ENCODE measurements at regions not wholly inside any gene's neighbourhood (a gene's known extent, or its start where the extent isn't known, plus 50 kb on each side); places are given as distances from the start of the nearest gene placed in this dataset.

DNA sequence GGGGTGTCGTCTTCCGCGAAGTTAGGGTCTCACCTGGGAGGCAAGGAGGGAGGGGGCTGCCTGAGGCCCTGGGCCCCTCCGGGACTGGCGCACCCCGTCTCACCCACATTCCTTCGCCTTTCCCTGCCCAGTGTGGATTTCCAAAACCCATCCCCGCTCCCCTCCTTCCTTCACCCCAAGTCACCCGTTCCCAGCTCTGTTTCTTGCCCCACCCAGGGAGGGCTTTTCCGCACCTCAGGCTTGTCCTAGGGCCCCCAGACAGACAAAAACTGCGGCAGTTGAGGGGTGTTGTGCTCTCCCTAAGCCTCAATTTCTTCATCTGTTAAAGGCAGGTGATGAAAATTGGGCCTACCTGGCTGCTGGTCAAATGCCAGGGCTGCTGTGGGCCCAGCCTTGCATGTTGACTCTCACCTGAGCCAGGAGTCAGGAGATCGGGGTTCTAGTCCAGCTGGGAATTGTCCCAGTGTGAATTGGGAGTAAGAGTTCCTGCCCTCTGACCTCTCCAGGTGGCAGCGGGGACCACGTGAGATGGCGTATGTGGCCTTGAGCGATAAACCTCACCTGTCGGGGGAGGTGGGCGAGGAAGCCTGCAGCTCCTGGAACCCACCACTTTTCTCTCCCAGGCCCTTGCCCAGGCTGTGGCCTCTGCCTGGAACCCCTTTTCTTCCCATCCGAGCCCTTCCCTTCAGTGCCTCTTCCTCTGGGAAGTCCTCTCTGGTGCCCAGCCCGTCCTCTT is 143.4 kb upstream of the IER5L start:
- no peak for FAIRE-seq
- DNase-seq (ENCODE audit: insufficient read length, low spot score), result no peak

DNA sequence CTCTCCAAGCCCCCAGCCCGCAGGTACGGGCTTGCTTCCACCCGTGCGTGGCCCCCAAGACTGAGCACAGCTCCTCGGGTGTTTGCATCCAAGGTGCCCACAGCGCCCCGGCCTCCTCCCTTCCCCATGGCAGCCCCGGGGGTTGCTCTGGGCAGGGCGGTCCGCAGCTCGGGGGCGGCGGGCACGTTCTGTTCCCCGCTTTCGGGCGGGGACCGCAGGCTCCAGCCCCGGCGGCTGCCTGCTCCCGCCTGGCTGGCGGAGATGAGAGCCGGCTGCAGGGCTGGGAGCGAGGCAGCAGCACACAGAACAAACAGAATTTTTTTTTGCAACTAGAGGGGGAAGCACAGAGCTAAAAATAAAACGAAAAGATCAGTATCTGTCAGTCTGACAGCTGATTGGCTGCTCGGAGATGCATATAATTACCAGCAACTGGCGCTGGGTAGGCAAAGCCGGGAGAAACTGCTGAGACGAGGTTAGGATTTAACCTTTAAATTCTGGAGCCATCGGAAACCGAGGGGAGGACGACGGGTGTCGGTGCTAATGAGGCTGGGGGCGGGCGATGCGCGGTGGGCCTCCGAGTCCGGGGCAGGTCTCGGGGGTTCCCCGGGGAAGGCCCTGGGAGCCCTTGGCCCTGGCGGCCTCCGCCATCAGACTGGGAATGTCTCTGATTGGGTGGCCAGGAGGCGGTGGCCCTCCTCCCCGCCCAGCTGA is 142.7 kb upstream of the IER5L start:
- peak; percentile 87 for FAIRE-seq

DNA sequence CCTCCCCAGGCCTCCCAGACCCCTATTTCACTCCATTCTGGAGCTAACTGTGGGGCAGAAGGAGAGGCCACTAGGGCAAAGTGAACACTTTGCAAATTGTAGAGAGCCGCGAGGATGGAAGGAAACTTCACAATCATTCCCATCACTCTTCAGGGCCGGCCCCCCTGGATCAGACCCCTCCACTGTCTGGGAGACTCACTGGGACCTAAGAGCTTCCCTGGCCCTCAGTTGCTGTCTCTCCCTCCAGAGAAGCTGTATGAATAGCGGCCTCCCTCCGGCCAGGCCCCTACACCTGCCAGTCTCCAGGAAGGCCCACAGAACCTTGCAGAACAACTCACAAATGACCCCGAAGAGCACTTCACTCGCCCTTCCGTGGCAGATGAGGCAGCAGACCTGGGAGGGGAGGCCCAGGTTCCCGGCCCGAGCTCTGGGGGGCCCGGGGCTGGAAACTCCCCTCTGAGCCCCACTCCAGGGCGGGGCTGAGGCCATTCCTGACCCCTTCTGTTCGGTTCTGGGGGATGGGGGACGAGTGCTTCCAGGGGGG is 141.9 kb upstream of the IER5L start:
- no peak for DNase-seq (ENCODE audit: insufficient read length, low spot score)
- no peak for FAIRE-seq

More for the DNA sequence above, 142.7 kb upstream of the IER5L start:
- peak; percentile 55 for DNase-seq (ENCODE audit: insufficient read length, low spot score)

DNA sequence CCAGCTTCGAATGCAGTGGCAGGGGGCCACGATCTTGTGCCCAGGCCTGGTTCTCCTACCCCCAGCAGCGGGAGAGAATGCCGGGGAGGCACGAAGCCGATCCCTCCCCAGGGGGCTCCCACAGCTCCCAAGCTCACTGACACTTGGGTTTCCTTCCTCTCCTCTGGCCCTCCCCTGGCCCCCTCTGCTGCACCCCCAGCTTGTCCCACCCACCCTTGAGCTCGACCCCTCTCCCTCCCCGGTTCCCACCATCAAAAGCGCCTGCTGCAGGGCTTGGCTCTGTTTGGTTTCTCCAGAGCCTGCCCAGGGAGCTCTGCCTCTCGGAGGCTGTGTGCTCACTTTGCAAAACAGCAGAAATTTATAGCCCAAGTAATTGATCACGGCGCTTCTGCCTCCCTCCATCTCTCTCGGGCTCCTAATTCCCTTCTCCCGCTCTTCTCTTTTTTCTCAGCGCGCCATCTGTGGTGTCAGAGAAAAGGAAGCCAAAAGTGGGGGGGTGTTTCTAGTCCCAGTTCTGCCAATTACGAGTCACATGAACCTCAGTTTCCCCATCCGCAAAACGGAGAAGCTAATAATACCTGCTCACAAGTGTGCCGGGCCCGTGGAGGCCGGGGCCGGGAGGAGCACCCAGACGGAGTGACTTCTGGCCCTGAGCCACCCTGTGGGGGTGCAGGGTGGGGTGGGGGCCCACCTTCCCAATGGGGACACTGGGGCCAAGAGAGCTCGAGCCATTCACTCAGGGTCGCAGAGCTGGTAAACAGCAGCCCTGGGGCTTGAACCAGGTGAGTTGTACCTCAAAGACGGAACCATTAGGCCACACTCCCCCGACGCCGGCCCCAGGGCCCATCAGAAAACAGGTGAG is 141.2 kb upstream of the IER5L start:
- DNase-seq (ENCODE audit: insufficient read length, low spot score), result no peak
- FAIRE-seq, result no peak

DNA sequence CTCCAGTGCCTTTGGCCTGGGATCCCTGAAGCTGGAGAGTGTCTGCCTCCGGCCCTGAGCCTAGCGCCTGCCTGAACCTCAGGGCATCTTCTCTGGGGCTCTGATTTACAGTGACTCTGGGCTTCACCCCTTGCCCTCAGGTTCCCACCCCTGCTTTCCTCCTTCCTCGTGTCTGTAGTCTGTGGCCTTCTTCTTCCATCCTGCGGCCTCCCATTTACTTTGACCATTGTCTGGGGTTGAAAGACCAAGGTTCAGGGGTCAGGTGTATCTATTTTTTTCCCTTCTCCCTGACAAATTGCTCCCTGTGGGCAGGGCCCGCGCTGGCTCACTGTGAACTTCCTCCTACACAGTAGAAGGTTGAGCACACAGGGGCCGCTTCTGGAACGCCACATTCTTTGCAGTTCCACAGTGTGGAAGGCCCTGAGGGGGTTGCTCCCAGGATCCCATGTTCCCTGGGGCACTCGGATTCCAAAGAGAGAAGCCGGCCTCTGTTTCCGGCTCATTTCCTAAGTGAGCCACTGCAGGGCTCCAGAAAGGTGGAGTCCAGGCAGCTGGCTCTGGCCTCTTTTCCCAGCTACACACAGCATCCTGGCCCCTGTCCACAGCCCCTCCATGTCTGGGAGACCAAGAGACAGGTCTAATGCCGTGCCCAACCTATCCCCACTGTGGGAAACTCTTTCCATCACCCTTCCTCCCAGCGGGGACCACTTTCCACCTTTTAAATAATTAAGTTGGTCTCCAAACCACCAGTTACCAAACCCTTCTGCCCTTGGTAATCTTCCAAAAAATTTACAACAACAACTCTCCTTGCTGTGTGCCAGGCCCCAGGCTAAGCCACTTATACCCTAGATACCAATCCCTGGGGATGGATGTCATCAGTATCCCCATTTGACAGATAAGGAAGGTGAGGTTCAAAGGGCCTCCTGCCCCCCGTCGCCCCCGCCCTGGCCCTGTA is 140.3 kb upstream of the IER5L start:
- FAIRE-seq, result no peak
- DNase-seq (ENCODE audit: insufficient read length, low spot score), result no peak

DNA sequence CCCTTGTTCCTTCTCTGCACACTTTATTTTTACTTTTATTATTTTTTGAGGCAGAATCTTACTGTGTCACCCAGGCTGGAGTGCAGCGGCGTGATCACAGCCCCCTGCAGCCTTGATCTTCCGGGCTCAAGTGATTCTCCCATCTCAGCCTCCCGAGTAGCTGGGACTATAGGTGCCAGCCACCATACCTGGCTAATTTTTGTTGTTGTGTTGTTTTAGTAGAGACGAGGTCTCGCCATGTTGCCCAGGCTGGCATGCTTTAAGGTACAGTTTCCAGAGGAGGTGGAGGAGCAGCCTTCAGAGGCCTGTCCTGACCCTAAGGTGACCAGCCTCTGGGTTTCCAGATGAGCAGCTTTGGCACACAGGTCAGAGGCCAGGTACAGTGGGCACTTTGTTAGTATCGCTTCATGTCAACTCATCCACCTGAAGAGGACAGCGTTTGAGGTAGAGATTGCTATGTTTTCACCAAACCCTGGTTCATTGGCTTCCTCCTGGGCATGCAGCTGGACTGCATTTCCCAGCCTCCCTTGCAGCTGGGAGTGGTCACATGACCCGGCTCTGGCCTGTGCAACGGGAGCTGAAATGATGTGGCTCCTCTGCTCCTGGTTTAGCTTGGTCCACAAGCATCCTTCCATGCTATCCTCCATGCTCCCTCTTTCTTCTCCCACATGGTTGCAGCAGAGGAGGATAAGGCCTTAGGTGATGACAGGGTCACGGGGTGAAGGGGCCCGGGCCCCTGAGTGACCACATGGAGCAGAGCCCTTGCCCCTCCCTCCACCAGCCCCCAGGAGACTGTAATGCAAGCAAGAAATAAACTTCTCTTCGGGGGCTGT is 139.3 kb upstream of the IER5L start:
- DNase-seq (ENCODE audit: insufficient read length, low spot score) (no peak), FAIRE-seq (peak; percentile 58)

DNA sequence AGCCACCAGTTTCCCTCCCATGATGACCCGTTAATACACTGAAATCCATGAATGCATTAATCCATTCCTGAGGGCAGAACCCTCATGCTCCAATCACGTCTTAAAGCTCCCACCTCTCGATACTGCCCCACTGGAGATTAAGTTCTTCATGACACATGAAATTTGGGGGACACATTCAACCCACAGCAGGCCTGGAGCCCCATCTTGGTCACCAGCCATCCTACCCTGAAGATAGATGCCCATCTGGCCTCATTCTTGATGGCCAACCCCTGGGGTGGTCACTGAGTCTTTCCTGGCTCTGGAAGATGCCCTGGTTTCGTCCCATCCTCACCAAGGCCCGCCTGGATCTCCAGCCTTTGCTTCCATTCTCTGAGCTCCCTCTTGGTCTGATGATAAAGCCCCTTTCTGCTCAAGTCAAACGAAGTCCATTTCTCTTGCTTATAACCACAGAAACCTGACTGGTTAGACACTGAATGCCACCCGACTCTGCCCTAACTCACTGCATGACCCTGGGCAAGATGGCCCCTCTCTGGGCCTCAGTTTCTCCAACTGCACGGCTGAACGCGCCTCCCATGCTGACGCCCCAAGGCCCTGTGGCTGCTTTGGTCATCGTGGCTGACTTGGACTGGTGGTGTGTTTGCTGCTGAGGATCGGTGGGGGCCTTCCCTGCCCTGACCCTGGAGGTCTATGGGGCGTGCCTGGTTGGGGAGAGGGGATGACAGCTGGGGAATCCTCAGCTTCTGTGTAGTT is 138.4 kb upstream of the IER5L start:
- no peak for DNase-seq (ENCODE audit: insufficient read length, low spot score)
- no peak for FAIRE-seq

DNA sequence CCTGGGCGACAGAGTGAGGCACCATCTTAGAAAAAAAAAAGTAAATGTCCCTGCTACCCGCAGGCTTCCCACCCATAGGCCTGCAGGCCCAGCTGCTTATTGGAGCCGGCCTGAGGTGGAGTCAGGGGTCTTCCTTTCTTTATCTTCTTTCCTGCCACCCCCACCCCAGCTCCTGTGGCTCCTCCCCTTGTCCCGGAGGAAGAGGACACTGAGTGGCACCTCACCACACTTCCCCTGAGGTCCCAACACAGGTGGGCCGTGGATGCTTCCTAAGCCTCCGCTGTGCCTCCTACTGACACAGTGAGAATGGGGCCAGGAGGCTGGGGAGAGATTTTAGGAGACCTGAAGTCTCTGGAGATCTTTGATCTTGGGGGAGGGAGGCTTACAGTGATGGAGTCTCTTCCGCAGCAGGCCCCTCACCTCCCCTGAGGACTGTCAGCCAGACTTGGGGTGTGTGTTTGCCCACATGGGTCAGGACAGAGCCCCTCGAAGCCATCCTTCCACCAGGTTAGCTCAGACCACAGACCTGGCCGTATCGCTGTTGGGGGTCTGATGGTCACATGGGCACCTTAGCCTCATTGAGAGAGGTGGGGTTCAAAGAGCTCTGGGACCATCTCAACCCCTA is 135.4 kb upstream of the IER5L start:
- no peak for DNase-seq (ENCODE audit: insufficient read length, low spot score)
- FAIRE-seq, result no peak

DNA sequence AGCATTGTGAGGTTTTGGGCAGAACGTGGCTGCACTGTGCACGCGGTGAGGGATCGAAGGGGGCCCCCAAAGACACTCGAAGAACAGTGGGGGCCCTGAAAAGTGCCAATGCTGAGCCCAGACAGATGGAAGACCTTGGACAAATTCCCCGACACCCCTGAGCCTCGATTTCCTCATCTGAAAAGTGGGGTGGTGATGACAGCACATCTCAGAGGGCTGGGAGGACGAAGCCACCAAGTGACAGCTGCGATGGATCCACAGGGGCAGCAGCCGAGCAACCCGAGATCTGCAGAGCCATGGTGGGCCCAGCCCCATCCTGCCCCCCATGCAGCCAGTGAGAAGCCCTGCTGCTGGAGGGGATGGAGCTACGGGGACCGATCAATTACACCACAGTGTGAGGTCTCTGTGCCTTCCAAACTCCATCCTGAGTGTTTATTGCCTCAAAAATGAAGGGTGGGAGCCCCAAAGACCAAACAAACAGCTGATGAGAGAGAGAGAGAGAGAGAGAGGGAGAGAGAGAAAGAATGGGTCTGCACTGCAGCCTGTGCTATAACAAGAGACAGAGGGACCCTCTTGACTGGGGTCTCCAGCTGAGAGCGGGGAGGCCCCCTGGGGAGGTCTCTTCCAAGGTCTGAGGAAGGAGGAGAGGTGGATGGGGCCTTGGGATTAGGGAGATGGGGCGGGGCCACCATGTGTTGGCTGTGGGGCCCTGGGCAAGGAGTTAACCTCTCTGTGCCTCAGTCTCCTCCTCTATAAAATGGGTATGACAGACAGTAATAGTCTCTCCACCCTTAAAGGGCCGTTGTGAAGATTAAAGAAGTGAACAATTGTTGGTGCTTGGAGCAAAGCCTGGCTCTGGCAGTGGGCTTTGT is 134.4 kb upstream of the IER5L start:
- FAIRE-seq (no peak), DNase-seq (ENCODE audit: insufficient read length, low spot score) (no peak)

DNA sequence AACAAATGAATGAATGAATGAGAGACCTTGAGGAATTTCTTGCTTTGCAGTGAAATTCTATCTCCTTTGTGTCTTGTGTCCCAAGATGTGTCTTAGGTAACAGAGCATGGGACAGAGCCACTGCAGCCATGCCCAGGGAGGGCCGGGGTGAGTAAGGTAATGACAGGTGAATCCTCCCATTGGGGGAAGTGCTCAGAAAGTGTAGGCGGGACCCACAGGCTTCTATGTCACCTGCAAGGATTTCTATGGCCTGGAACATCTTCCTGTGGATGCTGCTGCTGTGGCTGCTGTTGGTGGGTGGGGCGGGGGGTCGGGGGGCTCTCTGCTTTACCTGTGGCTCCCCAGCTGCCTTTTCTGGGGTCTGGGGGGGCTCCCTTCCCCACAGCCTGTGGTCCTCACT is 133.6 kb upstream of the IER5L start:
- no peak for FAIRE-seq
- no peak for DNase-seq (ENCODE audit: insufficient read length, low spot score)

DNA sequence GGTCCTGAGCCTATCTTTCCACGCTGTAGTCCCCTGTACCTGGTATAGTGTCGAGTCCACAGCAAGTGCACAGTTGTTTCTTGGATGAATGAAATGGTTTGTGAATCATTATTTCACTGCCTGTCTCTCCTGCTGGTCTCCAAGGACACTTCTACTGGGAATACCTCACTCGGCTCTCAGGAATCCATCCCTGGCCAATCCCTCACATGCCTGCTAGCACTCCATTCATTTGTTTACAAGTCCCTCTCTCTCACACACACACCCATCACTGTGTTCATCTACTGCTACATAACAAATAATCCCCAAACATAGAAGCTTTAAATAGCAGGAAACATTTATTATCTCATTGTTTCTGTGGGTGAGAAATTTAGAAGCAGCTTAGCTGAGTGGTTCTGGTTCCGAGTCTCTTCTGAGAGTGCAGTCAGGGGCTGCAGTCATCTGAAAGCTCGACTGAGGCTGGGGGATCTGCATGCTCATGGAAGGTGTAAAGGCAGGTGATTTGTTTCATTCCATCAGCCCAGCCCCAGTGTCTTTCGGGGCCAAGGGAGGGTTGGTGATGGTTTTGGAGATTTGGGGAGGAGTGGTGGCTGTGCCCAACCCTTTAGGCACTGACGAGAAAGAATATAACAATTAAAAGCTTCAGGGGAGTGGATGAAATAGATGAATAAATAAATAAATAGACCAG is 132.7 kb upstream of the IER5L start:
- FAIRE-seq (no peak), DNase-seq (ENCODE audit: insufficient read length, low spot score) (no peak)

DNA sequence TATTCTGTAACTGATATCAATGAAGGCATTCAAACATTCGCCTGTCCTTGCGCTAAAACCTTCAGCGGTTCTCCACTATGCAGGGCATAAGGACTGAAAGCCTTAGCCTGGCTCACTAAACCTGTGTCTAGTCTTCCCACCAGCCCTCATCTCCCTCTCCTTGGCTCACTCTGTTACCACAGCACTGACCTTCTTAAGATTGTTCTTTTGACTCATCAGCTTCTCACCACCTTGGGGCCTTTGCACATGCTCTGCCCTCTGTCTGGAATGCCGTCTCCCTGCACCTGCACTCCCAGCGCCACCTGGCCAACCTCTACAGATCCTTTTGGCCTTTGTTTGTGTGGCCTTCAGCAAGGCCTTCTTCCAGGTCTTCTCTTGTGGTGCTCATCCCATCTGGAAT is 131.8 kb upstream of the IER5L start:
- DNase-seq (ENCODE audit: insufficient read length, low spot score) (no peak), FAIRE-seq (no peak)

DNA sequence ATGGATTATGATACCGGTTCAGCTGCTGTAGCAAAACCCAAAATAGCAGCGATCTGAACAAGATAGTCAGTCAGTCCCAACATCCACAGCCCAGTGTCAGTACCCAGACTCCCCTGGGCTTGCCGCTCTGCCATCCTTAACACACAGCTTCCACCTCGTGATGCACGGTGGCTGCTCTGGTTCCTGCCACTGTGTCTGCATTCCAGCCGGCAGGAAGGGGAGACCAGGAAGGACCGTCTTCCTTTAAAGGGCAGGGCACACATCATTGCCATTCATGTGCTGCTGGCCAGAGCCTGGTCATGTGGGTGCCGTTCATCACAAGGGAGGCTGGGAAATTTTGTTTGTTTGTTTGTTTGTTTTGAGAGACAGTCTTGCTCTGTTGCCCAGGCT is 131.0 kb upstream of the IER5L start:
- FAIRE-seq, result no peak

DNA sequence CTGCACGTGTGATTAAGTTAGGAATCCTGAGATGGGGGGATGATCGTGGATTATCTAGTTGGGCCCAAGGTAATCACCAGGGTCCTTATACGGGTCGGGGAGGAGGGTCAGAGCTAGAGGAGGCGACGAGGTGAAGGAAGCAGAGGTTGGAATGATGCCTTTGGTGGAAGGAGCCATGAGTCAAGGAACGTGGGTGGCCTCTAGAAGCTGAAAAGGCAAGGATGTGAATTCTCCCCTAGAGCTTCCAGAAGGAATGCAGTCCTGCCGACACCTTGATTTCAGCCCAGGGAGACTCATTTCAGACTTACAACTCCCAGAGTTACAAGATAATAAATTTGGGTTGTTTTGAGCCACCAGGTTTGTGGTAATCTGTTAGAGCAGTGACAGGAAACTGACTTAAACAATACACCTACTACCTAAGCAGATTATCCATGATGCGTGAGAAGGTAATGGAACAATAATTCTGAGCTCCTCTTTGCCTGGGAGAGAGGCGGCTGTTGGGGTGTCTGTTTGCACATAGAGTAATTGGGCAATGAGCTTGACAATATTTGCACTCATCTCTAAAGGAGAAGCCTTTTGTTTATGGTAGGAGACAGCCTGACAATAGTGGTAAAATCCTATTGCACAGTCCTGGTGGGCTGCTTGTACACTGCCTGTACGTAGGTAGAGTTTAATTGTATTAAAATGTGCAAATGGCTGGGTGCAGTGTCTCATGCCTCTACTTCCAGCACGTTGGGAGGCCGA is 129.3 kb upstream of the IER5L start:
- no peak for FAIRE-seq
- DNase-seq (ENCODE audit: insufficient read length, low spot score), result no peak

More for the DNA sequence above, 131.0 kb upstream of the IER5L start:
- DNase-seq (ENCODE audit: insufficient read length, low spot score), result no peak

DNA sequence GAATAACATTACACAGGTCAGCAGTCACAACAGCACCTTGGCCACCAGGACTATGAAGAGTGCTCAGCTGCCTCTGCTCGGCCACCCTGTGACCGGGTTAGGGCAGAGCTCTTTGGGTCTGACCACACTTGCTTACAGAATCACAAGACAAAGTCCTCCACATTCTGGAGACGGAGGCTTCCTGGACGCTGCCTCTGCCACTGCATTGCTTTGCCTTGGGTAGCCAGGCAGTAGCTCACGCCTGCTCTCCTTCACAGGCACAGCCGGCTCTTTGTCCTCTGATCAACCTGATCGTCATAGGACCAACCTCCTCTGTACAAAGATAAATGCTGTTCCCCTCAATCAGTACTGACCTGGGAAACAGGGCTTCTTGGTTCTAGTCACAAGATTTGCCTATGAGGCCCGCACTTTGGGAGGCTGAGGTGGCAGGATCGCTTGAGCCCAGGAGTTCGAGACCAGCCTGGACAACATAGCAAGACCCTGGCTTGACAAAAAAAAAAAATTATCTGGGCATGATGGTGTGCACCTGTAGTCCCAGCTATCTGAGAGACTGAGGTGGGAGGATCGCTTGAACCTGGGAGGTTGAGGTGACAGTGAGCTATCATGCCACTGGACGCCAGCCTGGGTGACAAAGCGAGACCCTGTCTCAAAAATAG is 128.4 kb upstream of the IER5L start:
- DNase-seq (ENCODE audit: insufficient read length, low spot score), result no peak
- no peak for FAIRE-seq
